Uterus (tissue), 3 donors: ENCODE measurements at regions not wholly inside any gene's neighbourhood (a gene's known extent, or its start where the extent isn't known, plus 50 kb on each side); places are given as distances from the start of the nearest gene placed in this dataset.

ENCODE experiments used
- DNase-seq, 2 donors: peaks; one replicate each; pipeline ENCODE4 v3.0.0-alpha.2; 2019 to 2020
- H3K27ac ChIP-seq, 2 donors: fragments of 200-600 bp; sonication (generic); 1 replicate in 1 of 2; 2 replicates in 1 of 2; pipeline ENCODE4 v1.5.1; 2016 to 2018
- H3K27me3 ChIP-seq, 2 donors: fragments of 200-600 bp; sonication (generic); one replicate each; pipeline ENCODE4 v1.5.1; 2018 to 2019; ENCODE audit warnings: control low read depth in 1 of 2
- H3K36me3 ChIP-seq, 2 donors: fragments of 200-600 bp; sonication (generic); one replicate each; pipeline ENCODE4 v1.5.1; 2019; ENCODE audit warnings: control low read depth in 1 of 2
- H3K4me1 ChIP-seq, 2 donors: fragments of 200-600 bp; sonication (generic); one replicate each; pipeline ENCODE4 v1.5.1; 2018 to 2019; ENCODE audit warnings: control low read depth in 1 of 2
- H3K4me3 ChIP-seq, 2 donors: fragments of 200-600 bp; sonication (generic); 1 replicate in 1 of 2; 2 replicates in 1 of 2; pipeline ENCODE4 v1.5.1; 2018 to 2019; ENCODE audit warnings: mild to moderate bottlenecking in 1 of 2
- H3K9me3 ChIP-seq, 2 donors: fragments of 200-600 bp; sonication (generic); one replicate each; pipeline ENCODE4 v1.5.1; 2019; ENCODE audit warnings: control low read depth in 1 of 2
- POLR2A ChIP-seq, 2 donors: fragments of 450-650 bp; IDR thresholded peaks; one replicate each; pipeline ENCODE4 v1.6.1; 2016; ENCODE audit warnings: antibody characterized with exemption in 2 of 2, mild to moderate bottlenecking in 1 of 2, moderate library complexity in 1 of 2
- intact Hi-C: fragments of 100-400 bp; cut with DNase I; formaldehyde crosslinking; loops from one replicate; pipeline ENCODE4 v1.15.1; 2023; ENCODE audit warnings: low total_unique reads
- TF ChIP-seq, protein P1 (sequence below), 4 experiments: fragments of 200-600 bp in 2 of 4; fragments of 450-650 bp in 2 of 4; sonication (generic) in 2 of 4; IDR thresholded peaks; one replicate each; pipeline ENCODE4 v1.5.1; 2016 to 2019; ENCODE audit warnings: antibody characterized with exemption in 4 of 4, mild to moderate bottlenecking in 2 of 4, moderate library complexity in 1 of 4
- donor health status: DM: yes; HTN: yes; CAD: no.

DNA sequence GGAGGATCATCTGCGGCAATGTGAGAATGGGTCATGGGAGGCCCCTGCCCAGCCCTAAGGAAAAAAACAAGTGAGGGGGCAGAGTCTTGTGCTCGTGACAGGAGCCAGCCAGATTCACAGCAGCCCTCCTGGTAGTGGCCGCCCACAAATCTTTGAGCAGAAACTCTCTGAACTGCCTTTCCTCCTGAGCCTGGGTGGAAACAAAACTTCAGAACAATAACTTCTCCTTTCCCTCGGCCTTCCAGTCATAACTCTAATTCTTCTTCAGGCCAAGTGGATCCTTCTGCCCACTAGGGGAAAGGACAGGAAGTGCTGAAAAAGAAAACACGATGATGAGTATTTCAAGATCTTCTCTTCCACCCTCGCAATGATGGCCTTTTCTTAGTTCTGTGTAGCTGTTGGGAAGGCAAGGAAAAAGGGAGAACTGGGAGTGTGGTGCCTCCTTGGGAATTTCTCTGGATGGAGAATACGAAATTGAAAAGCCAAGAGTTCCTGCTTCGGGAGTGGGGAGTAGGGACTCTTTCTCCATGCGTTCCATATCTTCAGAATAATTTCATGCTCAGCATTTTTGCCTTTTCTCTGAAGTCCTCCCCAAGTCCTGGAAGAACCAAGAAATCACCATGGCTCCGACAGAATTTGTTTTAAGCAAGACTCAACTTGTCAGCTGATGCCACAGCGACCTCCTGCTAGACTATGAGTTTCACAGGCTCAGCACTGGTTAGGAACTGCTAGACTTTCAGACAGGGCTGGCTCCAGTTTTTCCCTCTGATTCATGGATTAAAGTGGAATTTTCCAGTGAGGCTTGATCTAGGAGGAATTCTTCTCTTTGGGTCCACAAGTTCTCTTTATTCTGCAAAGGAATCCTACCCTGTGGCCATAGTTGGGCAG lies 188.9 kb downstream of the CAND1 start:
- intact Hi-C loops, result no loop called here
- DNase-seq, result no peak
- no peak for TF ChIP-seq POLR2A (IDR thresholded peaks at IDR 0.05)
- TF ChIP-seq, protein P1, sequence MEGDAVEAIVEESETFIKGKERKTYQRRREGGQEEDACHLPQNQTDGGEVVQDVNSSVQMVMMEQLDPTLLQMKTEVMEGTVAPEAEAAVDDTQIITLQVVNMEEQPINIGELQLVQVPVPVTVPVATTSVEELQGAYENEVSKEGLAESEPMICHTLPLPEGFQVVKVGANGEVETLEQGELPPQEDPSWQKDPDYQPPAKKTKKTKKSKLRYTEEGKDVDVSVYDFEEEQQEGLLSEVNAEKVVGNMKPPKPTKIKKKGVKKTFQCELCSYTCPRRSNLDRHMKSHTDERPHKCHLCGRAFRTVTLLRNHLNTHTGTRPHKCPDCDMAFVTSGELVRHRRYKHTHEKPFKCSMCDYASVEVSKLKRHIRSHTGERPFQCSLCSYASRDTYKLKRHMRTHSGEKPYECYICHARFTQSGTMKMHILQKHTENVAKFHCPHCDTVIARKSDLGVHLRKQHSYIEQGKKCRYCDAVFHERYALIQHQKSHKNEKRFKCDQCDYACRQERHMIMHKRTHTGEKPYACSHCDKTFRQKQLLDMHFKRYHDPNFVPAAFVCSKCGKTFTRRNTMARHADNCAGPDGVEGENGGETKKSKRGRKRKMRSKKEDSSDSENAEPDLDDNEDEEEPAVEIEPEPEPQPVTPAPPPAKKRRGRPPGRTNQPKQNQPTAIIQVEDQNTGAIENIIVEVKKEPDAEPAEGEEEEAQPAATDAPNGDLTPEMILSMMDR (IDR thresholded peaks at IDR 0.05), result peak in 3 of 4 experiments; percentile 7 to 37 (median 25)
- no peaks in the 10 kb centered on the region for H3K9me3 ChIP-seq
- peak overlapping the region in 1 of 2 donors; percentile 41 for H3K27ac ChIP-seq
- no peak overlapping the region for H3K4me3 ChIP-seq
- H3K4me1 ChIP-seq, result peaks cover 0 to 5% of the 10 kb centered on the region in 2 donors
- no peaks in the 10 kb centered on the region for H3K36me3 ChIP-seq
- H3K27me3 ChIP-seq, result no peaks in the 10 kb centered on the region

DNA sequence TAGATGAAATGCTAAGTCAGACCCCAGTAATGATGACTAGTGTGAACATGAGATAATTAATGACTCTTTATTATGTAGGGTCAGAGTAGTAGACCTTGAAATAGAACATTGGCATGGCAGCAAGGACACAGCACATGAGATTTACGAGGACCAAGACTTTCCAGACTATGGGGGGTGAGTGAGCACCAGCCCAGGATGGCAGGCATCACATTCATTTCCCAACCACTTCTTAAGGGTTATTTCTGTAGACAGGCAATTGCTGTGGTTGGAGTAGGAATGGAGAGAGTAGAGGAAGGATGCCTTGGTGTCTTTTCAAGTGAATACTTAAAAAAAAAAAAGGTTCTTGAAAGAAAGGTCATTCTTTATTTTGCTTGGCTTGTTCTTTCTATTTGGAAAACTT lies 189.4 kb upstream of the DYRK2 start:
- H3K27me3 ChIP-seq, result no peaks in the 10 kb centered on the region

DNA sequence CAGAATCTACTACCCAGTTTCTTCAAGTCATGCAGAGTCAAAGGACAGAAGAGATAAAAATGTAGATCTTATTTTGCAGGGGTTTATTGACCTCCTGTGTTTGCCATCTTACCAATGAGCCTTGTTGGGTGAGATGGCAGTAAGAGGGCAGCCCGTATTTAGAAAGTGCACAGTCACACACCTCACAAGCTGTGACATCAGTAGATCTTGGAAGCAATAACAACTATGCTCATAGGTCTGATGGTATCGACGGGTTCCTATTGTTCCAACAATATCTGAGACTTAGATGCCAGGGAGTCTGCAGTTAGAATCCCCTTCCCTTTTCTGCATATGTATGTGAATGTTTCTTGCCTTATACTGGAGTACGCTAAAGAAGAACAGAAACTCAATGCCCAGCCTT lies 189.0 kb upstream of the DYRK2 start:
- intact Hi-C loops, result no loop called here
- Histone ChIP-seq H3K4me1 (peaks cover 0 to 5% of the 10 kb centered on the region in 2 donors), H3K27ac (no peak overlapping the region), H3K9me3 (no peaks in the 10 kb centered on the region), H3K4me3 (no peak overlapping the region), H3K36me3 (no peaks in the 10 kb centered on the region), H3K27me3 (no peaks in the 10 kb centered on the region)
- no peak for TF ChIP-seq POLR2A (IDR thresholded peaks at IDR 0.05)
- TF ChIP-seq, protein P1 (IDR thresholded peaks at IDR 0.05), result no peak
- DNase-seq, result no peak

More for the DNA sequence above, 189.4 kb upstream of the DYRK2 start:
- TF ChIP-seq, protein P1 (IDR thresholded peaks at IDR 0.05), result no peak
- no peak for TF ChIP-seq POLR2A (IDR thresholded peaks at IDR 0.05)
- intact Hi-C loops, result no loop called here
- no peaks in the 10 kb centered on the region for H3K36me3 ChIP-seq
- H3K4me1 ChIP-seq, result peaks cover 0 to 5% of the 10 kb centered on the region in 2 donors
- DNase-seq, result no peak
- no peaks in the 10 kb centered on the region for H3K9me3 ChIP-seq
- H3K27ac ChIP-seq, result no peak overlapping the region
- no peak overlapping the region for H3K4me3 ChIP-seq

DNA sequence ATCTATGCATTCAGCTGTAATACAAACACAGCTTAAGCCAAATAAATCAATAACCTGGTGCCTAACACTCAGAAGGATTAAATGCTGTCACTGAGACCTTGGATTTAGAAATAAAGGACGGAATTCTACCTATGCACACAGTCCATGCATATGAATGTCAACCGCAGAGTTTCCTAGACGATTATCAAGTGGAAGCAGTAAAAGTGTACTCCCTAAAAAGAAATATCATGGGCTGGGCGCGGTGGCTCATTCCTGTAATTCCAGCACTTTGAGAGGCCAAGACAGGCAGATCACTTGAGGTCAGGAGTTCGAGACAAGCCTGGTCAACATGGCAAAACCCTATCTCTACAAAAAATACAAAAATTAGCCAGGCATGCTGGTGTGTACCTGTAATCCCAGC lies 188.2 kb upstream of the DYRK2 start:
- no peaks in the 10 kb centered on the region for H3K27me3 ChIP-seq
- H3K4me1 ChIP-seq, result peaks cover 0 to 5% of the 10 kb centered on the region in 2 donors
- TF ChIP-seq, protein P1 (IDR thresholded peaks at IDR 0.05), result no peak
- no peak for TF ChIP-seq POLR2A (IDR thresholded peaks at IDR 0.05)
- no peak overlapping the region for H3K27ac ChIP-seq
- H3K4me3 ChIP-seq, result no peak overlapping the region
- no peaks in the 10 kb centered on the region for H3K9me3 ChIP-seq
- H3K36me3 ChIP-seq, result no peaks in the 10 kb centered on the region
- intact Hi-C loops, result no loop called here
- DNase-seq, result no peak

DNA sequence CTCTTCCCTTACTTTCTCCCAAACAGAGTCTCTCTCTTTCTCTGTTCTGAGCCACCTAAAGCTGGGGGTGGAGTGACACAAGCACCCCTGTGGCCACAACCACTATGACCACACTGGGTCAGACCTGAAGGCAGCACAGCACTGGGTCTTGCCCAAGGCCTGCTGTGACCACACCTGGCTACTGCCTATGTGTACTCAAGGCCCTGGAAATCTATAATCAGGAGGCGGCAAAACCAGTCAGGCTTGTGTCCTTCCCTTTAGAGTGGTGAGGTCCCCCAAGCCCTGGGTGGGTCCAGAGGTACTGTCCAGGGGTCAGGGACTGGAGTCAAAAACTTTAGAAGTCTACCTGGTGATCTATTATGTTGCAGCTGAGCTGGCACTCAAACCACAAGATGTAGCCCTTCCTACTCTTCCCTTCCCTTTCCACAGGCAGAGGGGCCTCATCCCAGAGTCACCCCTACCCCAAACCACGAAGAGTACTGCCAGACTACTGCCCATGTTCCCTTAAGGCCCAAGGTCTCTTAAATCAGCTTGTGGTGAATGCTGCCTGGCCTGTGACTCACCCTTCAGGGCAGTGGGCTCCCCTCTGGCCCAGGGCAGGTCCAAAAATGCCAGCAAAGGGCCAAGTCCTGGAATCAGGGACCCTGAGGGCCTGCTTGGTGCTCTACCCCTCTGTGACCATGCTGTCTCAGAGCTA lies 179.8 kb upstream of the DYRK2 start:
- intact Hi-C loops, result no loop called here
- H3K4me3 ChIP-seq, result no peak overlapping the region
- TF ChIP-seq, protein P1 (IDR thresholded peaks at IDR 0.05), result no peak
- TF ChIP-seq POLR2A (IDR thresholded peaks at IDR 0.05), result no peak
- no peaks in the 10 kb centered on the region for H3K9me3 ChIP-seq
- H3K27ac ChIP-seq, result no peak overlapping the region
- no peak for DNase-seq
- no peaks in the 10 kb centered on the region for H3K36me3 ChIP-seq
- H3K27me3 ChIP-seq, result no peaks in the 10 kb centered on the region
- peaks cover 0 to 11% of the 10 kb centered on the region in 2 donors for H3K4me1 ChIP-seq
